T-cell (primary cell): ENCODE measurements at regions not wholly inside any gene's neighbourhood (a gene's known extent, or its start where the extent isn't known, plus 50 kb on each side); places are given as distances from the start of the nearest gene placed in this dataset.

Experiments
- ATAC-seq, 4 experiments: fragments of 200-7000 bp in 3 of 4; fragments of 150-1000 bp in 1 of 4; cut with Tn5 transposase; replicated peaks in 1 of 4; 1 replicate in 3 of 4; 2 replicates in 1 of 4; pipeline ENCODE4 v1.10.0; 2021; ENCODE audit warnings: moderate library complexity in 3 of 4, mild to moderate bottlenecking in 2 of 4, moderate number of reproducible peaks in 1 of 4
- CTCF ChIA-PET, 2 donors: fragments of 300-600 bp; sonication (Branson Sonifier 250); formaldehyde crosslinking; loops; one replicate each; lab custom pipeline; 2022; ENCODE audit warnings: antibody characterized with exemption in 2 of 2; lab: Charles Lee
- POLR2A ChIA-PET, 2 donors: fragments of 300-600 bp; sonication (Branson Sonifier 250); formaldehyde crosslinking; loops; one replicate each; lab custom pipeline; 2022; ENCODE audit warnings: antibody characterized with exemption in 2 of 2; lab: Charles Lee
- DNase-seq, 35 experiments: peaks; one replicate each; pipeline versions ENCODE4 v3.0.0 to v3.0.0-alpha.2; 2013 to 2023
- H3K27ac ChIP-seq: one replicate; pipeline ENCODE4 v1.5.1; 2013; ENCODE audit warnings: low read length
- H3K27me3 ChIP-seq, 2 experiments: replicated peaks in 1 of 2; 1 replicate in 1 of 2; 2 replicates in 1 of 2; pipeline versions ENCODE4 v1.6.1 to v1.7.0; 2013; ENCODE audit warnings: low read length in 1 of 2, mixed read lengths in 1 of 2; ENCODE audit not compliant: control insufficient read depth in 2 of 2, insufficient read depth in 2 of 2; ENCODE audit errors: extremely low read depth in 1 of 2
- H3K36me3 ChIP-seq, 2 donors: 1 replicate in 1 of 2; 2 replicates in 1 of 2; pipeline versions ENCODE4 v1.6.1 to v1.7.0; 2013; ENCODE audit warnings: low read length in 1 of 2; ENCODE audit not compliant: control insufficient read depth in 2 of 2, insufficient read depth in 1 of 2; ENCODE audit errors: extremely low read depth in 1 of 2
- H3K4me1 ChIP-seq, 2 experiments: 1 replicate in 1 of 2; 2 replicates in 1 of 2; pipeline versions ENCODE4 v1.6.1 to v1.7.0; 2013; ENCODE audit warnings: low read length in 2 of 2, mixed read lengths in 1 of 2; ENCODE audit not compliant: insufficient read depth in 2 of 2, control insufficient read depth in 1 of 2; ENCODE audit errors: extremely low read depth in 1 of 2
- H3K4me3 ChIP-seq, 2 donors: 1 replicate in 1 of 2; 2 replicates in 1 of 2; pipeline versions ENCODE4 v1.5.1 to v1.7.0; 2013; ENCODE audit warnings: mild to moderate bottlenecking in 2 of 2, low read length in 1 of 2, moderate library complexity in 1 of 2; ENCODE audit not compliant: control insufficient read depth in 1 of 2; ENCODE audit errors: extremely low read depth in 1 of 2
- H3K9me3 ChIP-seq: 2 replicates; pipeline ENCODE4 v1.7.0; 2013
- H3K27ac Mint-ChIP-seq, 2 donors: one replicate each; pipeline ENCODE4 v1.8.0; 2020 to 2021; ENCODE audit warnings: mild to moderate bottlenecking in 2 of 2, mixed read lengths in 2 of 2
- H3K27me3 Mint-ChIP-seq, 2 donors: one replicate each; pipeline ENCODE4 v1.8.0; 2021 to 2022; ENCODE audit warnings: mixed read lengths in 2 of 2
- H3K36me3 Mint-ChIP-seq: one replicate; pipeline ENCODE4 v1.8.0; 2021; ENCODE audit warnings: mixed read lengths
- H3K4me1 Mint-ChIP-seq, 3 donors: one replicate each; pipeline ENCODE4 v1.8.0; 2020 to 2022; ENCODE audit warnings: mixed read lengths in 3 of 3, mild to moderate bottlenecking in 1 of 3
- H3K4me3 Mint-ChIP-seq, 3 donors: one replicate each; pipeline ENCODE4 v1.8.0; 2020 to 2022; ENCODE audit warnings: mild to moderate bottlenecking in 3 of 3, mixed read lengths in 3 of 3, moderate library complexity in 3 of 3
- H3K9me3 Mint-ChIP-seq, 3 donors: one replicate each; pipeline ENCODE4 v1.8.0; 2020 to 2022; ENCODE audit warnings: mixed read lengths in 3 of 3
- WGBS: methylation state at CpG from one replicate; pipeline ENCODE4 v1.1.5; 2013; ENCODE audit warnings: missing lambda C conversion rate; ENCODE audit not compliant: insufficient coverage; 5-methylcytosine and 5-hydroxymethylcytosine counted together

- Histone ChIP-seq H3K4me1 (no peaks in the 10 kb centered on the region), H3K9me3 (no peaks in the 10 kb centered on the region), H3K4me3 (no peak overlapping the region), H3K36me3 (no peaks in the 10 kb centered on the region), H3K27ac (no peak overlapping the region), H3K27me3 (peaks cover 0 to 21% of the 10 kb centered on the region in 2 experiments)
- Mint-ChIP-seq H3K9me3 (no peaks in the 10 kb centered on the region), H3K27ac (no peak overlapping the region), H3K4me1 (no peaks in the 10 kb centered on the region), H3K36me3 (no peaks in the 10 kb centered on the region), H3K4me3 (no peak overlapping the region), H3K27me3 (peaks cover 6 to 9% of the 10 kb centered on the region in 2 donors)
- DNase-seq, result no peak
- WGBS, result 52% methylated on average over 3 of the region's 9 CpGs
- POLR2A ChIA-PET, result no interaction called here
- ATAC-seq, result no peak
- CTCF ChIA-PET, result no interaction called here
Measured at GRCh38 chr11:134559602-134559962, 147.5 kb upstream of the B3GAT1 start.

DNA sequence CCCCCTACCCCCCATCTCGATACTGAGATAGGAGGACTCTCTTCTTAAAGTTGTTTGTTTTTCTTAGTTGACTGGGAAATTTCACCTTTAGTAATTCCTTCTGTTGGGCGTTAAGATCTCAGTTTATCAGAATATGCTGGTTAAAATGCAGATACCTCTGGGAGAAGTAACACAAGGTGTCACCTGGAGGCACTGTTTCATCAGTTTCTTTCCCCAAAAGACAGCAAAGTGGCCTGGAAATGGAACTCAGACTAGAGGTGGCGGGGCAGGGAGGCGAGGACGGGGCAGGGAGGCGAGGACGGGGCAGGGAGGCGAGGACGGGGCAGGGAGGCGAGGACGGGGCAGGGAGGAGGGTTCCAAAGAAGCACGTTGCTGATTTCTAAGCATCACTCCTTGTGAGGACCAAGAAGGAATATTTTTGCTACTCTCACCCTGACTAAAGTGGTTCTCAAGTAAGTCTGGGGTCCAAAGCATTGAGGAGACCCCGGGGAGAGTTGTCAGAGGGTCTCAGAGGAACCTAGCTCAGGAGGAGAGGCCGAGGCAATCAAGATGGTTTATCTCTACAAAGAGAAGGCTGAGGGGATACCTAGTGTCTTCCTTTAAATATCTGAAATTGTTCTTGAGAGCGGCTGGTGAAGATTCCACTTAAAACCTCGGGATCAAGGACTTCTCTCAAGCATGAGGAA lies 147.0 kb upstream of the B3GAT1 start:
- 74% methylated on average over 7 of the region's 16 CpGs for WGBS
- no peak overlapping the region for H3K27ac Mint-ChIP-seq
- Histone ChIP-seq H3K27me3 (peaks cover 0 to 23% of the 10 kb centered on the region in 2 experiments), H3K4me3 (no peak overlapping the region), H3K4me1 (no peaks in the 10 kb centered on the region), H3K9me3 (no peaks in the 10 kb centered on the region), H3K27ac (no peak overlapping the region), H3K36me3 (no peaks in the 10 kb centered on the region)
- no peak for DNase-seq
- no peaks in the 10 kb centered on the region for H3K36me3 Mint-ChIP-seq
- peaks cover 8 to 10% of the 10 kb centered on the region in 2 donors for H3K27me3 Mint-ChIP-seq
- no peaks in the 10 kb centered on the region for H3K4me1 Mint-ChIP-seq
- H3K9me3 Mint-ChIP-seq, result no peaks in the 10 kb centered on the region
- POLR2A ChIA-PET, result no interaction called here
- H3K4me3 Mint-ChIP-seq, result no peak overlapping the region
- CTCF ChIA-PET, result no interaction called here
- ATAC-seq, result no peak

GRCh38 chr11:134558258-134558835 lies 146.3 kb upstream of the B3GAT1 start:
- CTCF ChIA-PET, result no interaction called here
- WGBS, result 51% methylated on average over 2 of the region's 4 CpGs

DNA sequence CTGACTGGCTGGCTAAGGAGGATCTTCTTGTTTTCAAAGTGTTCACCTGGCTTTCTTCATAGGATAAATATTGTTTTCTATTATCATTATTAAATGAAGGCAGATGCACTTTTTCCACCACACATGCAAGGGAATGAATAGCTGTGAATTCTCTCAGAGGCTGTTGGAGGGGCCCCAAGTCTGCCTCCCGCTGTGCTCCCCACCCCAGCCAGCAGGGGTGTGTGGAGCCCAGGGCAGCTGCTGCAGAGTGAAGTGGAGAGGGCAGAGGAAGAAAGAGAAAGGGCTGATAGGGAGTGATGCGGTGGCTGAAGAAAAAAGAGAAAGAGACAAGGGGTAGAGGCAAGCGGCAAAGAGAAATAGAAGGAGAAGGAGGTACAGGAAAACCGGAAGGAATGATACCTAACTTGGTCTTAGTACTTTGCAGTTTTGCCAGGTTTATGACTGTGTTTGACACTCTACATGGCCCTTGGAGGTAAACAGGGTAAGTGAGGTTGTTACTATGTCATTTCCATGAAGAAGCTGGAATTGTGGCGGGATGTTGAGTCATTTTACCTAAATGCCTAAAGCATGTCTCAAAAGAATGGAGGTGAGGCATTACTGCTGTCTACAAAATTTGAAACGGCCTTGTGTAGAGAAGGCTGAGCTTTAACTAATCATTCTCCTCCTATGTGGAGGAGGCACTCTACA lies 145.7 kb upstream of the B3GAT1 start:
- 70% methylated on average over 4 of the region's 6 CpGs for WGBS
- H3K4me3 ChIP-seq, result no peak overlapping the region
- H3K36me3 ChIP-seq, result no peaks in the 10 kb centered on the region
- Mint-ChIP-seq H3K4me1 (no peaks in the 10 kb centered on the region), H3K27ac (no peak overlapping the region), H3K36me3 (no peaks in the 10 kb centered on the region), H3K4me3 (no peak overlapping the region), H3K9me3 (no peaks in the 10 kb centered on the region), H3K27me3 (peaks cover 8 to 10% of the 10 kb centered on the region in 2 donors)
- H3K27me3 ChIP-seq, result peaks cover 0 to 16% of the 10 kb centered on the region in 2 experiments
- H3K9me3 ChIP-seq, result no peaks in the 10 kb centered on the region
- CTCF ChIA-PET, result no interaction called here
- no peaks in the 10 kb centered on the region for H3K4me1 ChIP-seq
- H3K27ac ChIP-seq, result no peak overlapping the region
- DNase-seq (no peak), ATAC-seq (no peak)
- POLR2A ChIA-PET, result no interaction called here

More at GRCh38 chr11:134558258-134558835, 146.3 kb upstream of the B3GAT1 start:
- H3K9me3 ChIP-seq, result no peaks in the 10 kb centered on the region
- H3K27ac Mint-ChIP-seq, result no peak overlapping the region
- DNase-seq, result no peak
- no peak for ATAC-seq
- peaks cover 0 to 22% of the 10 kb centered on the region in 2 experiments for H3K27me3 ChIP-seq
- H3K4me3 ChIP-seq, result no peak overlapping the region
- no peaks in the 10 kb centered on the region for H3K36me3 ChIP-seq
- POLR2A ChIA-PET, result no interaction called here
- H3K27me3 Mint-ChIP-seq, result peaks cover 8 to 10% of the 10 kb centered on the region in 2 donors
- no peaks in the 10 kb centered on the region for H3K9me3 Mint-ChIP-seq
- no peaks in the 10 kb centered on the region for H3K36me3 Mint-ChIP-seq
- H3K4me1 ChIP-seq, result no peaks in the 10 kb centered on the region
- no peak overlapping the region for H3K4me3 Mint-ChIP-seq
- no peaks in the 10 kb centered on the region for H3K4me1 Mint-ChIP-seq
- H3K27ac ChIP-seq, result no peak overlapping the region

GRCh38 chr11:134556186-134556585 lies 144.1 kb upstream of the B3GAT1 start:
- Histone ChIP-seq H3K27me3 (peaks cover 0 to 14% of the 10 kb centered on the region in 2 experiments), H3K9me3 (no peaks in the 10 kb centered on the region), H3K4me1 (no peaks in the 10 kb centered on the region), H3K4me3 (no peak overlapping the region), H3K27ac (no peak overlapping the region), H3K36me3 (no peaks in the 10 kb centered on the region)
- H3K36me3 Mint-ChIP-seq, result no peaks in the 10 kb centered on the region
- peaks cover 8 to 17% of the 10 kb centered on the region in 2 donors for H3K27me3 Mint-ChIP-seq
- no peaks in the 10 kb centered on the region for H3K4me1 Mint-ChIP-seq
- H3K9me3 Mint-ChIP-seq, result no peaks in the 10 kb centered on the region
- CTCF ChIA-PET, result no interaction called here
- DNase-seq (no peak), ATAC-seq (no peak)
- POLR2A ChIA-PET, result no interaction called here
- no peak overlapping the region for H3K4me3 Mint-ChIP-seq
- 88% methylated on average over 1 of the region's 4 CpGs for WGBS
- no peak overlapping the region for H3K27ac Mint-ChIP-seq

DNA sequence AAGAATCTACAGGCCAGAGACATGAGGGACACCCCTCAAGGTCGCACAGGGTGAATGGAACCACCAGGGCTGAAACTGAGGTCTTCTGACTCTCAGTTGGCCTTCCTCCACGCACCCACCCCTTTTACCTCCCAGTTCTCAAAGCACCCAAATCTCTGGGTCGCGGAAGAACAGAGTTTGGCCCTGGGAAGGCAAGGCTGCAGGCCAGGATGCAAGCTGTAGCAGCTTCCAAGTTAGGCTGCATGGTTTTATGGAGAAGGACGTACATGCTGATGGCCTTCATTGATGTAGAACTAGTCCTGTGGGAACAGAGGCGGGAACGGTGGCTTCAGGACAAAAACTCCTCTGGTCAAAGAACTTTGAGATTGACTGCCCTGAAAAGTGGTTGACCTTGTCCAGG lies 143.5 kb upstream of the B3GAT1 start:
- H3K36me3 Mint-ChIP-seq, result no peaks in the 10 kb centered on the region
- H3K36me3 ChIP-seq, result no peaks in the 10 kb centered on the region
- H3K27me3 ChIP-seq, result peaks cover 0 to 8% of the 10 kb centered on the region in 2 experiments
- DNase-seq (no peak), ATAC-seq (no peak)
- H3K9me3 ChIP-seq, result no peaks in the 10 kb centered on the region
- H3K9me3 Mint-ChIP-seq, result no peaks in the 10 kb centered on the region
- no peak overlapping the region for H3K4me3 ChIP-seq
- WGBS, result 97% methylated on average over 6 of the region's 7 CpGs
- ChIA-PET POLR2A (no interaction called here), CTCF (no interaction called here)
- no peaks in the 10 kb centered on the region for H3K4me1 ChIP-seq
- no peak overlapping the region for H3K4me3 Mint-ChIP-seq
- no peak overlapping the region for H3K27ac Mint-ChIP-seq
- H3K4me1 Mint-ChIP-seq, result no peaks in the 10 kb centered on the region
- no peak overlapping the region for H3K27ac ChIP-seq
- peaks cover 8 to 20% of the 10 kb centered on the region in 2 donors for H3K27me3 Mint-ChIP-seq
